MM.1S (cell line): ENCODE measurements at regions not wholly inside any gene's neighbourhood (a gene's known extent, or its start where the extent isn't known, plus 50 kb on each side); places are given as distances from the start of the nearest gene placed in this dataset.
"Not testable (repeated sequence)": the region's sequence is repeated elsewhere in the genome, so short reads cannot be mapped to it uniquely, and the experiment has no call there.

Source experiments
- EZH2 ChIP-seq: fragments of 300-600 bp; sonication (generic); optimal IDR thresholded peaks from 2 replicates; pipeline ENCODE3; 2017; ENCODE audit warnings: low read depth, mild to moderate bottlenecking, antibody characterized with exemption, low read length, mixed read lengths
- EZH2phosphoT487 ChIP-seq: fragments of 300-600 bp; sonication (generic); IDR thresholded peaks from 2 replicates; pipeline ENCODE4 v1.6.1; 2018; ENCODE audit warnings: antibody characterized with exemption, low read length
- TF ChIP-seq, protein P1 (sequence below): fragments of 300-600 bp; sonication (generic); IDR thresholded peaks from 2 replicates; pipeline ENCODE4 v1.5.1; 2016; ENCODE audit warnings: antibody characterized with exemption, low read length, mixed read lengths

DNA sequence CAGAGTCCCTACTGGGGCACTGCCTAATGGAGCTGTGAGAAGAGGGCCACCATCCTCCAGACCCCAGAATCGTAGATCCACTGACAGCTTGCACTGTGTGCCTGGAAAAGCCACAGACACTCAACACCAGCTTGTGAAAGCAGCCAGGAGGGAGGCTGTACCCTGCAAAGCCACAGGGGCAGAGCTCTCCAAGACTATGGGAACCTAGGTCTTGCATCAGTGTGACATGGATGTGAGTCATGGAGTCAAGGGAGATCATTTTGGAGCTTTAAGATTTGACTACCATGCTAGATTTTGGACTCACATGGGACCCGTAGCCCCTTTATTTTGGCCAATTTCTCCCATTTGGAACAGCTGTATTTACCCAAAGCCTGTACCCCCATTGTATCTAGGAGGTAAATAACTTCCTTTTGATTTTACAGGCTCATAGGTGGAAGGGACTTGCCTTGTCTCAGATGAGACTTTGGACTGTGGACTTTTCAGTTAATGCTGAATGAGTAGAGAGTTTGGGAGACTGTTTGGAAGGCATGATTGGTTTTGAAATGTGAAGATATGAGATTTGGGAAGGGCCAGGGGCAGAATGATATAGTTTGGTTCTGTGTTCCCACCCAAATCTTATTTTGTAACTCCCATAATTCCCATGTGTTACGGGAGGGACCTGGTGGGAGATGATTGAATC is 734.6 kb downstream of the USP25 start:
- TF ChIP-seq, protein P1, sequence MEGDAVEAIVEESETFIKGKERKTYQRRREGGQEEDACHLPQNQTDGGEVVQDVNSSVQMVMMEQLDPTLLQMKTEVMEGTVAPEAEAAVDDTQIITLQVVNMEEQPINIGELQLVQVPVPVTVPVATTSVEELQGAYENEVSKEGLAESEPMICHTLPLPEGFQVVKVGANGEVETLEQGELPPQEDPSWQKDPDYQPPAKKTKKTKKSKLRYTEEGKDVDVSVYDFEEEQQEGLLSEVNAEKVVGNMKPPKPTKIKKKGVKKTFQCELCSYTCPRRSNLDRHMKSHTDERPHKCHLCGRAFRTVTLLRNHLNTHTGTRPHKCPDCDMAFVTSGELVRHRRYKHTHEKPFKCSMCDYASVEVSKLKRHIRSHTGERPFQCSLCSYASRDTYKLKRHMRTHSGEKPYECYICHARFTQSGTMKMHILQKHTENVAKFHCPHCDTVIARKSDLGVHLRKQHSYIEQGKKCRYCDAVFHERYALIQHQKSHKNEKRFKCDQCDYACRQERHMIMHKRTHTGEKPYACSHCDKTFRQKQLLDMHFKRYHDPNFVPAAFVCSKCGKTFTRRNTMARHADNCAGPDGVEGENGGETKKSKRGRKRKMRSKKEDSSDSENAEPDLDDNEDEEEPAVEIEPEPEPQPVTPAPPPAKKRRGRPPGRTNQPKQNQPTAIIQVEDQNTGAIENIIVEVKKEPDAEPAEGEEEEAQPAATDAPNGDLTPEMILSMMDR, result not testable (repeated sequence)
- not testable (repeated sequence) for TF ChIP-seq EZH2phosphoT487, EZH2
